ENCODE measurements at regions not wholly inside any gene's neighbourhood (a gene's known extent, or its start where the extent isn't known, plus 50 kb on each side); places are given as distances from the start of the nearest gene placed in this dataset.

- no peak for DNase-seq (ENCODE audit: low spot score)
Observed at GRCh38 chr14:34134484-34134883, 183.6 kb upstream of the EGLN3 start.

- DNase-seq (ENCODE audit: low spot score), result no peak
Observed at GRCh38 chr14:34129927-34130552, 179.2 kb upstream of the EGLN3 start.

GRCh38 chr14:34128665-34129064 lies 177.8 kb upstream of the EGLN3 start:
- no peak for DNase-seq (ENCODE audit: low spot score)

- no peak for DNase-seq (ENCODE audit: low spot score)
Observed at GRCh38 chr14:34126586-34126985, 175.7 kb upstream of the EGLN3 start.

- no peak for DNase-seq (ENCODE audit: low spot score)
Observed at GRCh38 chr14:34124585-34124984, 173.7 kb upstream of the EGLN3 start.

- no peak for DNase-seq (ENCODE audit: low spot score)
Observed at GRCh38 chr14:34122650-34123049, 171.8 kb upstream of the EGLN3 start.

GRCh38 chr14:34122081-34122480 lies 171.2 kb upstream of the EGLN3 start:
- no peak for DNase-seq (ENCODE audit: low spot score)

GRCh38 chr14:34120185-34120977 lies 169.5 kb upstream of the EGLN3 start:
- no peak for DNase-seq (ENCODE audit: low spot score)

- DNase-seq (ENCODE audit: low spot score), result no peak
Observed at GRCh38 chr14:34119107-34119858, 168.4 kb upstream of the EGLN3 start.

GRCh38 chr14:34113991-34114390 lies 163.1 kb upstream of the EGLN3 start:
- no peak for DNase-seq (ENCODE audit: low spot score)

GRCh38 chr14:34113005-34113511 lies 162.2 kb upstream of the EGLN3 start:
- DNase-seq (ENCODE audit: low spot score), result peak; percentile 18

GRCh38 chr14:34111953-34112352 lies 161.1 kb upstream of the EGLN3 start:
- DNase-seq (ENCODE audit: low spot score), result no peak

GRCh38 chr14:34111505-34111904 lies 160.6 kb upstream of the EGLN3 start:
- no peak for DNase-seq (ENCODE audit: low spot score)

GRCh38 chr14:34110531-34110930 lies 159.7 kb upstream of the EGLN3 start:
- no peak for DNase-seq (ENCODE audit: low spot score)

- DNase-seq (ENCODE audit: low spot score), result no peak
Observed at GRCh38 chr14:34107441-34107840, 156.6 kb upstream of the EGLN3 start.

GRCh38 chr14:34106310-34106709 lies 155.4 kb upstream of the EGLN3 start:
- DNase-seq (ENCODE audit: low spot score), result no peak

- DNase-seq (ENCODE audit: low spot score), result no peak
Observed at GRCh38 chr14:34104489-34105397, 153.9 kb upstream of the EGLN3 start.

- no peak for DNase-seq (ENCODE audit: low spot score)
Observed at GRCh38 chr14:34103176-34103575, 152.3 kb upstream of the EGLN3 start.

- DNase-seq (ENCODE audit: low spot score), result no peak
Observed at GRCh38 chr14:34099635-34100034, 148.8 kb upstream of the EGLN3 start.

GRCh38 chr14:34098985-34099349 lies 148.1 kb upstream of the EGLN3 start:
- no peak for DNase-seq (ENCODE audit: low spot score)
